Lower leg skin (tissue), 4 donors: ENCODE measurements at regions not wholly inside any gene's neighbourhood (a gene's known extent, or its start where the extent isn't known, plus 50 kb on each side); places are given as distances from the start of the nearest gene placed in this dataset.

Source experiments
- DNase-seq, 2 donors: peaks; one replicate each; pipeline ENCODE4 v3.0.0-alpha.2; 2019; ENCODE audit warnings: low spot score in 2 of 2
- H3K4me3 ChIP-seq: fragments of 200-600 bp; sonication (generic); 2 replicates; pipeline ENCODE4 v1.5.1; 2017; ENCODE audit warnings: mild to moderate bottlenecking, low read depth; ENCODE audit not compliant: poor library complexity, severe bottlenecking
- POLR2A ChIP-seq, 2 donors: fragments of 450-650 bp; IDR thresholded peaks; one replicate each; pipeline ENCODE4 v1.6.1; 2016 to 2017; ENCODE audit warnings: antibody characterized with exemption in 2 of 2, mild to moderate bottlenecking in 1 of 2, moderate library complexity in 1 of 2
- WGBS, 2 donors: methylation state at CpG; one replicate each; pipeline ENCODE4 v1.1.5; 2018; 5-methylcytosine and 5-hydroxymethylcytosine counted together
- intact Hi-C: fragments of 100-400 bp; cut with DNase I; formaldehyde crosslinking; loops from one replicate; pipeline ENCODE4 v1.15.0; 2023; ENCODE audit warnings: low total_unique reads
- TF ChIP-seq, protein P1 (sequence below), 3 donors: fragments of 450-650 bp; IDR thresholded peaks; one replicate each; pipeline ENCODE4 v1.5.1; 2016; ENCODE audit warnings: antibody characterized with exemption in 3 of 3, mild to moderate bottlenecking in 3 of 3, moderate library complexity in 2 of 3

GRCh38 chr3:110178965-110179364, 841.6 kb upstream of the DPPA4 start:
- no peak for DNase-seq
- TF ChIP-seq, protein P1, sequence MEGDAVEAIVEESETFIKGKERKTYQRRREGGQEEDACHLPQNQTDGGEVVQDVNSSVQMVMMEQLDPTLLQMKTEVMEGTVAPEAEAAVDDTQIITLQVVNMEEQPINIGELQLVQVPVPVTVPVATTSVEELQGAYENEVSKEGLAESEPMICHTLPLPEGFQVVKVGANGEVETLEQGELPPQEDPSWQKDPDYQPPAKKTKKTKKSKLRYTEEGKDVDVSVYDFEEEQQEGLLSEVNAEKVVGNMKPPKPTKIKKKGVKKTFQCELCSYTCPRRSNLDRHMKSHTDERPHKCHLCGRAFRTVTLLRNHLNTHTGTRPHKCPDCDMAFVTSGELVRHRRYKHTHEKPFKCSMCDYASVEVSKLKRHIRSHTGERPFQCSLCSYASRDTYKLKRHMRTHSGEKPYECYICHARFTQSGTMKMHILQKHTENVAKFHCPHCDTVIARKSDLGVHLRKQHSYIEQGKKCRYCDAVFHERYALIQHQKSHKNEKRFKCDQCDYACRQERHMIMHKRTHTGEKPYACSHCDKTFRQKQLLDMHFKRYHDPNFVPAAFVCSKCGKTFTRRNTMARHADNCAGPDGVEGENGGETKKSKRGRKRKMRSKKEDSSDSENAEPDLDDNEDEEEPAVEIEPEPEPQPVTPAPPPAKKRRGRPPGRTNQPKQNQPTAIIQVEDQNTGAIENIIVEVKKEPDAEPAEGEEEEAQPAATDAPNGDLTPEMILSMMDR (IDR thresholded peaks at IDR 0.05): no peak
- TF ChIP-seq POLR2A (IDR thresholded peaks at IDR 0.05): no peak
- WGBS, 2 donors: 33 to 39% methylated on average over 2 of the region's 2 CpGs
- intact Hi-C loops: no loop called here
- no peak overlapping the region for H3K4me3 ChIP-seq

DNA sequence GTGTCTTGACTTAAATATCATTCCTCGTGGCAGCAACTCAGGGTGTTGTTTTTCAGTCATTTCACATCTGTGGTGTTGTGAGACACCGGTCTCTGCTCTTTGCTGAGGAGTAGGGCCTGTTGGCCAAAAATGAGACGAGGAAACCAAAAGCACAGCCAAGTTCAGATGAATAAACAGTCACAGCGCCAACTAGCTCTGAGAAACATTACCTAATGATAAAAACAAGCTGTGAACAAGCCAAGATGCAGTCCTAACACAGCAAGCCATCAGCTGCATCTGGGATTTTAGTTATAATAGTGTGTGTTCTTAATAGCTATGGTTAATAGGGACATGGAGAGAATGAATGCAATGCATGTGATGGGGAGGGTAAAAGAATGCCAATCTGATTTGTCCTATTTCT, 843.4 kb upstream of the DPPA4 start:
- DNase-seq: peak in 1 of 2 donors; percentile 20
- TF ChIP-seq, protein P1 (IDR thresholded peaks at IDR 0.05): no peak
- TF ChIP-seq POLR2A (IDR thresholded peaks at IDR 0.05): no peak
- intact Hi-C loops: no loop called here
- WGBS, 2 donors: 34 to 37% methylated on average over 4 of the region's 4 CpGs
- H3K4me3 ChIP-seq: no peak overlapping the region

GRCh38 chr3:110181226-110181625, 843.9 kb upstream of the DPPA4 start:
- TF ChIP-seq POLR2A (IDR thresholded peaks at IDR 0.05): no peak
- TF ChIP-seq, protein P1 (IDR thresholded peaks at IDR 0.05): no peak
- intact Hi-C loops: no loop called here
- no peak overlapping the region for H3K4me3 ChIP-seq
- DNase-seq: no peak
- 69 to 83% methylated on average over 3 of the region's 3 CpGs for WGBS, 2 donors

- H3K4me3 ChIP-seq: no peak overlapping the region
- DNase-seq: no peak
- TF ChIP-seq POLR2A (IDR thresholded peaks at IDR 0.05): no peak
- TF ChIP-seq, protein P1 (IDR thresholded peaks at IDR 0.05): no peak
- 27 to 29% methylated on average over 1 of the region's 1 CpG for WGBS, 2 donors
- intact Hi-C loops: no loop called here
These were observed 847.2 kb upstream of the DPPA4 start for GRCh38 chr3:110184536-110184935.

DNA sequence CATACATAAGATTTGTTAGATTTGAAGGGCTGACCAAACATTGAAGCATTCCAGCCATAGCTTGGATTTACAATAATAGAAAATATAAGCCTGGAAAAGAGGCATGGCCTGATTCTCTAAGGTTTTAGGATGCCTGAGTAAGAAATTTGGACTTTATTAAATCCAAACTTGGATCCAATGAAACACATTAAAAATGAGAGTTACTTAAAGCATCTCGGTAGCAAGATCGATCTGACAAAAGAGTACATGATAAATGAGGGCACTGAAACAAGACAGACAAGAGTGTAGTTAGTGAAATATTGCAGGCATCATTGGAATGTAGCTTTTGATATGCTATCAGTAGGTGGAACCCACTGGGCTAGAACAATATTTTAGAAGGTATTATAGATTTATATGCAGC, 855.7 kb upstream of the DPPA4 start:
- H3K4me3 ChIP-seq: no peak overlapping the region
- DNase-seq: no peak
- 34 to 43% methylated on average over 2 of the region's 2 CpGs for WGBS, 2 donors
- intact Hi-C loops: no loop called here
- TF ChIP-seq POLR2A (IDR thresholded peaks at IDR 0.05): no peak
- TF ChIP-seq, protein P1 (IDR thresholded peaks at IDR 0.05): no peak
